H1 (cell line): ENCODE measurements at regions not wholly inside any gene's neighbourhood (a gene's known extent, or its start where the extent isn't known, plus 50 kb on each side); places are given as distances from the start of the nearest gene placed in this dataset.

Experiments
- CTCF ChIA-PET: fragments of 300-600 bp; sonication (Branson Sonifier 250); formaldehyde crosslinking; loops from one replicate; lab custom pipeline; 2021; ENCODE audit not compliant: partially characterized antibody; lab: Charles Lee
- POLR2A ChIA-PET: fragments of 300-600 bp; sonication (Branson Sonifier 250); formaldehyde crosslinking; loops from one replicate; lab custom pipeline; 2021; ENCODE audit warnings: inconsistent platforms; ENCODE audit not compliant: partially characterized antibody; lab: Charles Lee
- DNase-seq, 2 experiments: peaks; one replicate each; pipeline versions ENCODE4 v3.0.0 to v3.0.0-alpha.2; 2010 to 2022; ENCODE audit warnings: low spot score in 2 of 2, low read depth in 1 of 2, mixed read lengths in 1 of 2
- FAIRE-seq: peaks from 2 replicates; lab custom pipeline; 2011; peaks lifted over from hg19 to GRCh38; lab: Jason Lieb, UNC
- H2AFZ ChIP-seq: 2 replicates; pipeline ENCODE4 v1.8.1; 2012; ENCODE audit warnings: low read length, inconsistent platforms
- H2AK5ac ChIP-seq: 2 replicates; pipeline ENCODE4 v1.6.1; 2013; ENCODE audit warnings: low read depth, low read length
- H2BK120ac ChIP-seq: replicated peaks from 2 replicates; pipeline ENCODE3; 2013; ENCODE audit warnings: low read depth, low read length, inconsistent platforms
- H2BK12ac ChIP-seq: 2 replicates; pipeline ENCODE4 v1.6.1; 2013; ENCODE audit warnings: low read depth, low read length
- H2BK15ac ChIP-seq: 2 replicates; pipeline ENCODE4 v1.6.1; 2013; ENCODE audit warnings: low read length
- H2BK20ac ChIP-seq: 2 replicates; pipeline ENCODE4 v1.6.1; 2013; ENCODE audit warnings: low read length
- H2BK5ac ChIP-seq: 2 replicates; pipeline ENCODE4 v1.6.1; 2013; ENCODE audit warnings: low read depth, low read length
- H3K14ac ChIP-seq: 2 replicates; pipeline ENCODE4 v1.6.1; 2013; ENCODE audit warnings: inconsistent platforms; ENCODE audit not compliant: insufficient read length
- H3K18ac ChIP-seq: 2 replicates; pipeline ENCODE4 v1.6.1; 2013; ENCODE audit warnings: low read length; ENCODE audit errors: extremely low read depth
- H3K23ac ChIP-seq: 2 replicates; pipeline ENCODE4 v1.6.1; 2013; ENCODE audit warnings: inconsistent platforms; ENCODE audit not compliant: insufficient read length
- H3K23me2 ChIP-seq: 2 replicates; pipeline ENCODE4 v1.6.1; 2013; ENCODE audit warnings: low read depth, low read length
- H3K27ac ChIP-seq: 2 replicates; pipeline ENCODE4 v1.6.1; 2011; ENCODE audit warnings: low read depth, low read length, inconsistent platforms
- H3K27me3 ChIP-seq, 4 experiments: replicated peaks in 1 of 4; 1 replicate in 1 of 4; 2 replicates in 3 of 4; pipeline versions ENCODE4 v1.6.1 to v1.8.1; 2011 to 2013; ENCODE audit warnings: low read length in 3 of 4, mild to moderate bottlenecking in 3 of 4, inconsistent platforms in 2 of 4, mixed read lengths in 2 of 4, moderate library complexity in 1 of 4; ENCODE audit not compliant: control insufficient read depth in 3 of 4, insufficient read depth in 3 of 4; ENCODE audit errors: extremely low read depth in 1 of 4
- H3K36me3 ChIP-seq, 4 experiments: 2 replicates each; pipeline versions ENCODE4 v1.6.1 to v1.8.1; 2011 to 2013; ENCODE audit warnings: mild to moderate bottlenecking in 4 of 4, low read length in 3 of 4, moderate library complexity in 2 of 4, control low read depth in 1 of 4, inconsistent platforms in 1 of 4; ENCODE audit not compliant: insufficient read depth in 4 of 4, control insufficient read depth in 2 of 4
- H3K4ac ChIP-seq: replicated peaks from 2 replicates; pipeline ENCODE3; 2013; ENCODE audit warnings: low read length, low read depth, mixed read lengths, inconsistent platforms; ENCODE audit not compliant: insufficient read length
- H3K4me1 ChIP-seq, 4 experiments: replicated peaks in 1 of 4; 1 replicate in 1 of 4; 2 replicates in 3 of 4; pipeline versions ENCODE4 v1.6.1 to v1.8.1; 2011 to 2013; ENCODE audit warnings: low read length in 3 of 4, inconsistent platforms in 2 of 4, mixed read lengths in 1 of 4; ENCODE audit not compliant: insufficient read depth in 4 of 4, control insufficient read depth in 3 of 4
- H3K4me2 ChIP-seq, 2 experiments: 2 replicates each; pipeline versions ENCODE4 v1.6.1 to v1.8.1; 2011 to 2013; ENCODE audit warnings: low read depth in 2 of 2, low read length in 2 of 2, control low read depth in 1 of 2, inconsistent platforms in 1 of 2, mild to moderate bottlenecking in 1 of 2; ENCODE audit not compliant: insufficient read depth in 1 of 2
- H3K4me3 ChIP-seq, 4 experiments: fragments of 200-600, 300-600 bp in 1 of 4; sonication (generic), shearing (Covaris generic), sonication (Bioruptor Twin) in 1 of 4; 2 replicates each; pipeline versions ENCODE4 v1.5.1 to v1.8.1; 2011 to 2016; ENCODE audit warnings: low read length in 4 of 4, low read depth in 3 of 4, control low read depth in 2 of 4, inconsistent platforms in 2 of 4, mild to moderate bottlenecking in 2 of 4, mixed read lengths in 1 of 4, moderate library complexity in 1 of 4; ENCODE audit not compliant: insufficient read depth in 2 of 4; ENCODE audit errors: extremely low read depth in 1 of 4
- H3K56ac ChIP-seq: replicated peaks from 2 replicates; pipeline ENCODE3; 2013; ENCODE audit warnings: low read depth, mild to moderate bottlenecking, mixed read lengths, low read length, inconsistent platforms; ENCODE audit not compliant: insufficient read length
- H3K79me1 ChIP-seq: 2 replicates; pipeline ENCODE4 v1.6.1; 2013; ENCODE audit warnings: low read depth, low read length, control low read depth
- H3K79me2 ChIP-seq, 2 experiments: 2 replicates each; pipeline versions ENCODE4 v1.6.1 to v1.8.1; 2012 to 2013; ENCODE audit warnings: low read length in 2 of 2, mild to moderate bottlenecking in 2 of 2, inconsistent platforms in 1 of 2; ENCODE audit not compliant: insufficient read depth in 2 of 2, control insufficient read depth in 1 of 2
- H3K9ac ChIP-seq, 4 experiments: replicated peaks in 1 of 4; 1 replicate in 1 of 4; 2 replicates in 3 of 4; pipeline versions ENCODE4 v1.6.1 to v1.8.1; 2011 to 2013; ENCODE audit warnings: low read depth in 3 of 4, low read length in 3 of 4, control low read depth in 2 of 4, mild to moderate bottlenecking in 2 of 4, moderate library complexity in 2 of 4, inconsistent platforms in 1 of 4; ENCODE audit errors: extremely low read depth in 1 of 4
- H3K9me3 ChIP-seq, 2 experiments: 2 replicates each; pipeline versions ENCODE4 v1.6.1 to v1.8.1; 2012 to 2013; ENCODE audit warnings: mild to moderate bottlenecking in 2 of 2, moderate library complexity in 2 of 2, control low read depth in 1 of 2, inconsistent platforms in 1 of 2, low read depth in 1 of 2, low read length in 1 of 2, mixed read lengths in 1 of 2; ENCODE audit not compliant: insufficient read depth in 2 of 2
- H4K20me1 ChIP-seq, 2 experiments: replicated peaks in 1 of 2; 2 replicates each; pipeline versions ENCODE3 to v1.8.1; 2011 to 2013; ENCODE audit warnings: inconsistent platforms in 2 of 2, low read length in 2 of 2, mild to moderate bottlenecking in 1 of 2; ENCODE audit not compliant: insufficient read depth in 2 of 2, control insufficient read depth in 1 of 2
- H4K5ac ChIP-seq: 2 replicates; pipeline ENCODE4 v1.6.1; 2013; ENCODE audit warnings: low read length, low read depth, mixed read lengths, inconsistent platforms; ENCODE audit not compliant: insufficient read length
- H4K8ac ChIP-seq: 2 replicates; pipeline ENCODE4 v1.8.0; 2013; ENCODE audit warnings: mild to moderate bottlenecking, moderate library complexity, low read length, inconsistent platforms; ENCODE audit not compliant: insufficient read depth; ENCODE audit errors: extremely low read depth
- H4K91ac ChIP-seq: replicated peaks from 2 replicates; pipeline ENCODE3; 2013; ENCODE audit warnings: low read length, mixed read lengths, inconsistent platforms; ENCODE audit not compliant: insufficient read length
- CBX5 ChIP-seq: fragments of 300-800, 300-1000 bp; sonication (generic); IDR thresholded peaks from 2 replicates; pipeline ENCODE4 v1.7.1; 2016; ENCODE audit warnings: antibody characterized with exemption, low read length, low read depth
- CBX8 ChIP-seq: fragments of 300-800, 300-1000 bp; sonication (generic); IDR thresholded peaks from 2 replicates; pipeline ENCODE4 v1.7.1; 2016; ENCODE audit warnings: low read depth, low read length, borderline replicate concordance
- CTBP2 ChIP-seq: IDR thresholded peaks from 2 replicates; pipeline ENCODE4 v1.7.0; 2011; ENCODE audit warnings: borderline replicate concordance, mild to moderate bottlenecking, moderate library complexity, mixed read lengths, low read length; ENCODE audit not compliant: insufficient read depth, insufficient read length
- MAFK ChIP-seq: IDR thresholded peaks from 2 replicates; pipeline ENCODE4 v1.6.1; 2012; ENCODE audit warnings: low read depth, mild to moderate bottlenecking, improper control_type of control experiment, low read length
- RAD21 ChIP-seq, 2 experiments: IDR thresholded peaks in 1 of 2; conservative IDR thresholded peaks in 1 of 2; 2 replicates each; pipeline ENCODE4 v1.6.1; 2011; ENCODE audit warnings: low read depth in 2 of 2, low read length in 2 of 2, improper control_type of control experiment in 1 of 2, inconsistent platforms in 1 of 2, mild to moderate bottlenecking in 1 of 2, moderate library complexity in 1 of 2
- SIRT6 ChIP-seq: IDR thresholded peaks from one replicate; pipeline ENCODE4 v1.7.1; 2012; ENCODE audit warnings: low read length, inconsistent platforms
- TAF7 ChIP-seq: optimal IDR thresholded peaks from 2 replicates; pipeline ENCODE3; 2011; ENCODE audit warnings: low read depth, mild to moderate bottlenecking, inconsistent platforms, low read length, moderate library complexity, borderline replicate concordance
- TEAD4 ChIP-seq: IDR thresholded peaks from 2 replicates; pipeline ENCODE4 v1.6.1; 2012; ENCODE audit warnings: low read depth, low read length, inconsistent platforms, mixed read lengths
- YY1 ChIP-seq: IDR thresholded peaks from 2 replicates; pipeline ENCODE4 v1.6.1; 2011; ENCODE audit warnings: low read depth, mild to moderate bottlenecking, low read length
- whole genome bisulfite sequencing, 2 experiments: shearing (Covaris generic) in 1 of 2; methylation state at CpG; one replicate each; pipeline versions ENCODE4 v1.1.6 to v1.1.7; 2013 to 2015; ENCODE audit warnings: low lambda C conversion rate in 2 of 2, mixed read lengths in 2 of 2, inconsistent platforms in 1 of 2, low coverage in 1 of 2, missing lambda C conversion rate in 1 of 2; ENCODE audit not compliant: insufficient replicate concordance in 2 of 2, insufficient coverage in 1 of 2, insufficient read length in 1 of 2; ENCODE audit errors: extremely low coverage in 1 of 2, missing lambda C conversion rate in 1 of 2; 5-methylcytosine and 5-hydroxymethylcytosine counted together
- TF ChIP-seq, protein P1 (sequence below): IDR thresholded peaks from 2 replicates; pipeline ENCODE4 v1.6.1; 2012; ENCODE audit warnings: inconsistent platforms
- TF ChIP-seq, protein P2 (sequence below), 3 experiments: IDR thresholded peaks; 1 replicate in 2 of 3; 2 replicates in 1 of 3; pipeline versions ENCODE4 v1.5.1 to v1.6.1; 2011; ENCODE audit warnings: low read length in 3 of 3, mild to moderate bottlenecking in 3 of 3, inconsistent platforms in 2 of 3, low read depth in 1 of 3, moderate library complexity in 1 of 3; ENCODE audit not compliant: insufficient read depth in 1 of 3; ENCODE audit errors: control extremely low read depth in 1 of 3

DNA sequence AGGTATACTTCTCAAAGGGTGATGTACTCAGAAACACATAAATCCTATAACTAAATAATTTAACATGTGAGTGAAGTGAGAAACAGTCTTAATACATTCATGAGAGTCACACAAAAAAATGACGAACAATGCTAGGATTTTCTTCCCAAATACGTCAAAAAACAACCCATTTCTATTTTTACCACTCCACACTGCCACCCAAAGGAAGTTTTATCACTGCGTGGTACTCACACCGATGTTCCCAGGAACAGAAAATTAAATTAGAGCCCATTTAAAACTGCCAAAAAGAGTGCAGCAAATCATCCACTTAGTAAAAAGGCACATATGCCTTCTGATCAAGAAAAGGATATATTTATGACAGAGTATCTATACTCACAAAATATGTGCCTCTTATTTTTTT is 710.9 kb upstream of the FAT3 start:
- no peak overlapping the region for H4K5ac ChIP-seq
- no peak for FAIRE-seq
- H2BK5ac ChIP-seq = no peak overlapping the region
- H3K4me1 ChIP-seq = 0 out of 7 replicates have a peak, but pooled peaks cover 0 to 3% (median 0%) of the 10 kb centered on the region in 4 experiments
- no peak overlapping the region for H3K18ac ChIP-seq
- no peaks in the 10 kb centered on the region for H3K23me2 ChIP-seq
- H3K56ac ChIP-seq = no peak overlapping the region
- no peak for DNase-seq
- no peak overlapping the region for H2BK20ac ChIP-seq
- no peak overlapping the region for H3K4me2 ChIP-seq
- H3K79me1 ChIP-seq = no peaks in the 10 kb centered on the region
- no peaks in the 10 kb centered on the region for H3K79me2 ChIP-seq
- no peak overlapping the region for H3K23ac ChIP-seq
- H2BK12ac ChIP-seq = no peak overlapping the region
- H3K9ac ChIP-seq = no peak overlapping the region
- H3K4ac ChIP-seq = no peak overlapping the region
- POLR2A ChIA-PET = interaction anchor here (0.7 kb wide), 1 partner anchor 490 kb away, joined by 3 read pairs; no protein-coding TSS in a partner anchor
- H2AFZ ChIP-seq = peak overlapping the region; percentile 50; the same call in 1 of the 2 replicates
- no peaks in the 10 kb centered on the region for H4K20me1 ChIP-seq
- CTCF ChIA-PET = interaction anchor here (0.6 to 1.8 kb wide), 9 partner anchors 10 to 1358 kb away, joined by 3 to 11 read pairs (median 3); no protein-coding TSS in a partner anchor
- H4K91ac ChIP-seq = no peak overlapping the region
- H2AK5ac ChIP-seq = no peak overlapping the region
- no peak overlapping the region for H3K4me3 ChIP-seq
- no peak overlapping the region for H3K27ac ChIP-seq
- WGBS, 2 experiments = 53% methylated on average over 4 of the region's 4 CpGs; no CpG with 5 or more reads in 1 of the 2 experiments
- H3K14ac ChIP-seq = no peak overlapping the region
- H3K27me3 ChIP-seq = no peaks in the 10 kb centered on the region
- no peak overlapping the region for H2BK120ac ChIP-seq
- H4K8ac ChIP-seq = no peak overlapping the region
- no peaks in the 10 kb centered on the region; a peak in 1 of 4 replicates for H3K9me3 ChIP-seq
- H3K36me3 ChIP-seq = no peaks in the 10 kb centered on the region
- no peak overlapping the region for H2BK15ac ChIP-seq
- TF ChIP-seq TAF7 = no peak
- no peak for TF ChIP-seq SIRT6
- TF ChIP-seq, protein P1, sequence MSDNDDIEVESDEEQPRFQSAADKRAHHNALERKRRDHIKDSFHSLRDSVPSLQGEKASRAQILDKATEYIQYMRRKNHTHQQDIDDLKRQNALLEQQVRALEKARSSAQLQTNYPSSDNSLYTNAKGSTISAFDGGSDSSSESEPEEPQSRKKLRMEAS = no peak
- TF ChIP-seq YY1 = no peak
- TF ChIP-seq TEAD4 = no peak
- no peak for TF ChIP-seq CBX8
- TF ChIP-seq CBX5 = no peak
- TF ChIP-seq CTBP2 = no peak
- TF ChIP-seq MAFK = no peak
- TF ChIP-seq RAD21 (IDR thresholded peaks at IDR 0.05 in 1 of 2, conservative IDR thresholded peaks at IDR 0.05 in 1 of 2; ENCODE audit: low read depth in 2 of 2, low read length in 2 of 2) = peak; percentile 48 to 54; a peak in 3 of 4 replicates
- TF ChIP-seq, protein P2, sequence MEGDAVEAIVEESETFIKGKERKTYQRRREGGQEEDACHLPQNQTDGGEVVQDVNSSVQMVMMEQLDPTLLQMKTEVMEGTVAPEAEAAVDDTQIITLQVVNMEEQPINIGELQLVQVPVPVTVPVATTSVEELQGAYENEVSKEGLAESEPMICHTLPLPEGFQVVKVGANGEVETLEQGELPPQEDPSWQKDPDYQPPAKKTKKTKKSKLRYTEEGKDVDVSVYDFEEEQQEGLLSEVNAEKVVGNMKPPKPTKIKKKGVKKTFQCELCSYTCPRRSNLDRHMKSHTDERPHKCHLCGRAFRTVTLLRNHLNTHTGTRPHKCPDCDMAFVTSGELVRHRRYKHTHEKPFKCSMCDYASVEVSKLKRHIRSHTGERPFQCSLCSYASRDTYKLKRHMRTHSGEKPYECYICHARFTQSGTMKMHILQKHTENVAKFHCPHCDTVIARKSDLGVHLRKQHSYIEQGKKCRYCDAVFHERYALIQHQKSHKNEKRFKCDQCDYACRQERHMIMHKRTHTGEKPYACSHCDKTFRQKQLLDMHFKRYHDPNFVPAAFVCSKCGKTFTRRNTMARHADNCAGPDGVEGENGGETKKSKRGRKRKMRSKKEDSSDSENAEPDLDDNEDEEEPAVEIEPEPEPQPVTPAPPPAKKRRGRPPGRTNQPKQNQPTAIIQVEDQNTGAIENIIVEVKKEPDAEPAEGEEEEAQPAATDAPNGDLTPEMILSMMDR (IDR thresholded peaks at IDR 0.05; ENCODE audit: control extremely low read depth in 1 of 3, insufficient read depth in 1 of 3, low read depth in 1 of 3, low read length in 3 of 3) = peak in 1 of 3 experiments; percentile 40; a peak in 2 of 4 replicates
